AG04449 (cell line): ENCODE measurements at regions not wholly inside any gene's neighbourhood (a gene's known extent, or its start where the extent isn't known, plus 50 kb on each side); places are given as distances from the start of the nearest gene placed in this dataset.

Experiments
- CTCF ChIA-PET: fragments of 350-600 bp; formaldehyde crosslinking; extraction: SDS; loops from one replicate; lab custom pipeline; 2021; ENCODE audit warnings: antibody characterized with exemption; lab: Yijun Ruan, JAX
- POLR2A ChIA-PET: fragments of 400-600, 350-600 bp; formaldehyde crosslinking; extraction: SDS; loops from one replicate; lab custom pipeline; 2020; ENCODE audit warnings: antibody characterized with exemption, inconsistent platforms; lab: Yijun Ruan, JAX
- DNase-seq: peaks from one replicate; pipeline ENCODE4 v3.0.0-alpha.2; 2010; ENCODE audit warnings: low read depth, low spot score
- H3K4me3 ChIP-seq: 2 replicates; pipeline ENCODE4 v1.5.1; 2011; ENCODE audit warnings: low read depth, mild to moderate bottlenecking, control low read depth, low read length
- CTCF ChIP-seq: IDR thresholded peaks from one replicate; pipeline ENCODE4 v1.5.1; 2011; ENCODE audit warnings: mild to moderate bottlenecking, moderate library complexity, low read length, control low read depth, inconsistent platforms; ENCODE audit not compliant: insufficient read depth; ENCODE audit errors: missing control alignments

GRCh38 chr2:121004950-121005349 is 269.3 kb downstream of the GLI2 start:
- no peak for TF ChIP-seq CTCF
- CTCF ChIA-PET: interaction anchor here (1.7 kb wide), 1 partner anchor 10 kb away, joined by 4 read pairs; no protein-coding TSS in a partner anchor
- POLR2A ChIA-PET: no interaction called here
- no peak for DNase-seq
- H3K4me3 ChIP-seq: no peak overlapping the region

- ChIA-PET POLR2A (no interaction called here), CTCF (interaction anchor here (1.7 kb wide), 1 partner anchor 11 kb away, joined by 4 read pairs; no protein-coding TSS in a partner anchor)
- no peak overlapping the region for H3K4me3 ChIP-seq
- no peak for TF ChIP-seq CTCF
- DNase-seq: no peak
Measured at GRCh38 chr2:121005453-121005852, 269.8 kb downstream of the GLI2 start.

GRCh38 chr2:121006743-121007489 is 271.2 kb downstream of the GLI2 start:
- TF ChIP-seq CTCF: no peak
- H3K4me3 ChIP-seq: no peak overlapping the region
- DNase-seq: no peak
- ChIA-PET POLR2A (no interaction called here), CTCF (interaction anchor here (1.0 kb wide), 1 partner anchor 65 kb away, joined by 6 read pairs; no protein-coding TSS in a partner anchor)

- no peak for TF ChIP-seq CTCF
- POLR2A ChIA-PET: no interaction called here
- no peak for DNase-seq
- CTCF ChIA-PET: no interaction called here
- H3K4me3 ChIP-seq: no peak overlapping the region
Measured at GRCh38 chr2:121007490-121007853, 271.8 kb downstream of the GLI2 start.

GRCh38 chr2:121008975-121009374 is 273.3 kb downstream of the GLI2 start:
- POLR2A ChIA-PET: no interaction called here
- no peak for DNase-seq
- CTCF ChIA-PET: no interaction called here
- peak; percentile 18 for TF ChIP-seq CTCF
- H3K4me3 ChIP-seq: no peak overlapping the region

GRCh38 chr2:121010998-121011397 is 274.0 kb downstream of the TFCP2L1 start:
- DNase-seq: no peak
- no peak overlapping the region for H3K4me3 ChIP-seq
- no peak for TF ChIP-seq CTCF
- CTCF ChIA-PET: interaction anchor here (1.1 kb wide), 1 partner anchor 11 kb away, joined by 3 read pairs; no protein-coding TSS in a partner anchor
- POLR2A ChIA-PET: no interaction called here
